Mammary epithelial cell (primary cell): ENCODE measurements at regions not wholly inside any gene's neighbourhood (a gene's known extent, or its start where the extent isn't known, plus 50 kb on each side); places are given as distances from the start of the nearest gene placed in this dataset.

Experiments used
- CTCF ChIP-seq, 2 donors: IDR thresholded peaks in 1 of 2; conservative IDR thresholded peaks in 1 of 2; 2 replicates each; pipeline ENCODE4 v1.5.1; 2011 to 2012; ENCODE audit warnings: inconsistent platforms in 2 of 2, low read length in 2 of 2, mild to moderate bottlenecking in 2 of 2, control low read depth in 1 of 2, low read depth in 1 of 2; ENCODE audit not compliant: insufficient read depth in 1 of 2; ENCODE audit errors: extremely low read depth in 1 of 2
- EZH2 ChIP-seq: IDR thresholded peaks from 2 replicates; pipeline ENCODE4 v1.6.1; 2012; ENCODE audit warnings: low read length, inconsistent platforms, borderline replicate concordance

- no peak for TF ChIP-seq EZH2
- TF ChIP-seq CTCF (conservative IDR thresholded peaks at IDR 0.05 in 1 of 2, IDR thresholded peaks at IDR 0.05 in 1 of 2; ENCODE audit: extremely low read depth in 1 of 2, insufficient read depth in 1 of 2, low read depth in 1 of 2, low read length in 2 of 2) = no peak
Observed at GRCh38 chr3:22443571-22444233, 692.7 kb upstream of the ZNF385D start.
